HCT116 (cell line): ENCODE measurements at regions not wholly inside any gene's neighbourhood (a gene's known extent, or its start where the extent isn't known, plus 50 kb on each side); places are given as distances from the start of the nearest gene placed in this dataset.

Source experiments
- ATAC-seq: fragments of 200-7000 bp; cut with Tn5 transposase; 2 replicates; pipeline ENCODE4 v1.9.1; 2020; ENCODE audit warnings: mild to moderate bottlenecking, moderate library complexity
- BruUV-seq: library from RNA; stranded (reverse); fragments of 400-500 nt; replicated peaks from 2 replicates; lab custom pipeline; 2021; lab: Mats Ljungman, UMichigan
- CTCF ChIA-PET: fragments of 300-600 bp; sonication (Branson Sonifier 250); formaldehyde crosslinking; loops from one replicate; lab custom pipeline; 2021; ENCODE audit warnings: antibody characterized with exemption; lab: Charles Lee
- POLR2A ChIA-PET: fragments of 300-600, 350-600 bp; sonication (Branson Sonifier 250); formaldehyde crosslinking; loops from one replicate; lab custom pipeline; 2021; ENCODE audit warnings: antibody characterized with exemption; lab: Charles Lee
- RAD21 ChIA-PET, 2 experiments: fragments of 300-600 bp; sonication (Branson Sonifier 250); formaldehyde crosslinking; loops; one replicate each; lab custom pipeline; 2023; ENCODE audit warnings: low total read pairs in 2 of 2; ENCODE audit not compliant: uncharacterized antibody in 2 of 2, unreplicated experiment in 2 of 2, low non-redundant PET in 1 of 2; lab: Charles Lee
- DNase-seq: peaks from one replicate; pipeline ENCODE4 v3.0.0-alpha.2; 2010; ENCODE audit warnings: low read depth, low spot score
- H2AFZ ChIP-seq: fragments of 200-600 bp; shearing (Covaris generic), sonication (generic); 2 replicates; pipeline ENCODE4 v1.6.1; 2017; ENCODE audit warnings: low read depth, mixed run types, mixed read lengths, antibody characterized with exemption, low read length; ENCODE audit not compliant: poor library complexity, severe bottlenecking
- H3K27ac ChIP-seq: 2 replicates; pipeline ENCODE4 v1.5.1; 2012; ENCODE audit warnings: low read depth, low read length
- H3K27me3 ChIP-seq: fragments of 200-600 bp; sonication (generic); 2 replicates; pipeline ENCODE4 v1.6.1; 2016; ENCODE audit warnings: mixed run types, low read length, mixed read lengths; ENCODE audit not compliant: insufficient read depth
- H3K36me3 ChIP-seq, 2 experiments: fragments of 200-500 bp in 1 of 2; fragments of 200-600 bp in 1 of 2; sonication (Bioruptor generic) in 1 of 2; sonication (generic) in 1 of 2; 2 replicates each; pipeline versions ENCODE4 v1.5.1 to v1.6.1; 2014 to 2016; ENCODE audit warnings: low read length in 2 of 2, inconsistent platforms in 1 of 2, mixed read lengths in 1 of 2, mixed run types in 1 of 2; ENCODE audit not compliant: insufficient read depth in 2 of 2, control insufficient read depth in 1 of 2
- H3K4me1 ChIP-seq, 2 experiments: fragments of 200-600 bp in 1 of 2; sonication (generic) in 1 of 2; 2 replicates each; pipeline versions ENCODE4 v1.5.1 to v1.6.1; 2012 to 2017; ENCODE audit warnings: low read length in 2 of 2, inconsistent platforms in 1 of 2, mild to moderate bottlenecking in 1 of 2, mixed read lengths in 1 of 2, mixed run types in 1 of 2, moderate library complexity in 1 of 2; ENCODE audit not compliant: insufficient read depth in 2 of 2, control insufficient read depth in 1 of 2
- H3K4me2 ChIP-seq: fragments of 200-600 bp; sonication (generic); 2 replicates; pipeline ENCODE4 v1.6.1; 2017; ENCODE audit warnings: mixed run types, low read length, mixed read lengths
- H3K4me3 ChIP-seq, 2 experiments: fragments of 200-600 bp in 1 of 2; sonication (generic) in 1 of 2; replicated peaks in 1 of 2; 2 replicates each; pipeline ENCODE4 v1.5.1; 2011 to 2016; ENCODE audit warnings: low read length in 2 of 2, control low read depth in 1 of 2, low read depth in 1 of 2, mild to moderate bottlenecking in 1 of 2, mixed read lengths in 1 of 2, mixed run types in 1 of 2
- H3K79me2 ChIP-seq: fragments of 200-600 bp; sonication (generic); 2 replicates; pipeline ENCODE4 v1.6.1; 2017; ENCODE audit warnings: mild to moderate bottlenecking, mixed run types, low read length, moderate library complexity, mixed read lengths; ENCODE audit not compliant: insufficient read depth
- H3K9ac ChIP-seq: fragments of 200-600 bp; sonication (generic); 2 replicates; pipeline ENCODE4 v1.6.1; 2016; ENCODE audit warnings: low read length, mixed read lengths
- H3K9me2 ChIP-seq: fragments of 200-600 bp; sonication (generic), shearing (Covaris generic); 2 replicates; pipeline ENCODE4 v1.6.1; 2017; ENCODE audit warnings: mixed run types, mild to moderate bottlenecking, moderate library complexity; ENCODE audit not compliant: insufficient read depth
- H3K9me3 ChIP-seq, 2 experiments: fragments of 200-500 bp in 1 of 2; fragments of 200-600 bp in 1 of 2; sonication (Bioruptor generic) in 1 of 2; sonication (generic) in 1 of 2; 2 replicates each; pipeline ENCODE4 v1.6.1; 2014 to 2017; ENCODE audit warnings: low read length in 2 of 2, mixed read lengths in 2 of 2, inconsistent platforms in 1 of 2, low read depth in 1 of 2, mild to moderate bottlenecking in 1 of 2, mixed run types in 1 of 2, moderate library complexity in 1 of 2; ENCODE audit not compliant: control insufficient read depth in 1 of 2, insufficient read depth in 1 of 2
- H4K20me1 ChIP-seq: fragments of 200-600 bp; sonication (generic), shearing (Covaris generic); 2 replicates; pipeline ENCODE4 v1.6.1; 2017; ENCODE audit warnings: mixed run types, mild to moderate bottlenecking, moderate library complexity; ENCODE audit not compliant: insufficient read depth
- CBX3 ChIP-seq: IDR thresholded peaks from 2 replicates; pipeline ENCODE4 v1.6.1; 2012; ENCODE audit warnings: low read depth
- CEBPB ChIP-seq: IDR thresholded peaks from 2 replicates; pipeline ENCODE4 v1.6.1; 2012; ENCODE audit warnings: low read depth
- CTCF ChIP-seq, 3 experiments: fragments of 200-600 bp in 1 of 3; sonication (generic) in 1 of 3; IDR thresholded peaks in 2 of 3; conservative IDR thresholded peaks in 1 of 3; 2 replicates each; pipeline ENCODE4 v1.5.1; 2012 to 2017; ENCODE audit warnings: low read depth in 2 of 3, low read length in 2 of 3, antibody characterized with exemption in 1 of 3, borderline replicate concordance in 1 of 3, control low read depth in 1 of 3, mild to moderate bottlenecking in 1 of 3, mixed read lengths in 1 of 3, mixed run types in 1 of 3, moderate library complexity in 1 of 3; ENCODE audit not compliant: insufficient read depth in 1 of 3
- ELF1 ChIP-seq: IDR thresholded peaks from 2 replicates; pipeline ENCODE4 v1.6.1; 2012; ENCODE audit warnings: low read depth, borderline replicate concordance
- EZH2 ChIP-seq: fragments of 200-600 bp; sonication (generic); IDR thresholded peaks from 2 replicates; pipeline ENCODE4 v1.6.1; 2017; ENCODE audit warnings: antibody characterized with exemption, mixed run types
- EZH2phosphoT487 ChIP-seq: fragments of 200-600 bp; IDR thresholded peaks from 2 replicates; pipeline ENCODE4 v1.6.1; 2018; ENCODE audit warnings: antibody characterized with exemption, borderline replicate concordance
- FOSL1 ChIP-seq: IDR thresholded peaks from 2 replicates; pipeline ENCODE4 v1.6.1; 2012; ENCODE audit warnings: low read depth
- POLR2A ChIP-seq: IDR thresholded peaks from 2 replicates; pipeline ENCODE4 v1.7.0; 2011; ENCODE audit warnings: borderline replicate concordance; ENCODE audit not compliant: insufficient read depth, insufficient read length; ENCODE audit errors: extremely low read depth
- POLR2AphosphoS5 ChIP-seq: IDR thresholded peaks from 2 replicates; pipeline ENCODE4 v1.6.1; 2011; ENCODE audit warnings: mild to moderate bottlenecking, low read depth, low read length, moderate library complexity
- RAD21 ChIP-seq: IDR thresholded peaks from 2 replicates; pipeline ENCODE4 v1.6.1; 2012; ENCODE audit warnings: low read depth, mild to moderate bottlenecking
- REST ChIP-seq: IDR thresholded peaks from 2 replicates; pipeline ENCODE4 v1.6.1; 2012; ENCODE audit warnings: low read depth
- SIN3A ChIP-seq: IDR thresholded peaks from 2 replicates; pipeline ENCODE4 v1.6.1; 2012; ENCODE audit warnings: low read depth
- TCF7L2 ChIP-seq: IDR thresholded peaks from 2 replicates; pipeline ENCODE4 v1.7.0; 2011; ENCODE audit warnings: borderline replicate concordance, inconsistent platforms; ENCODE audit not compliant: insufficient read depth, insufficient read length; ENCODE audit errors: extremely low read depth
- ZFX ChIP-seq: fragments of 450-650 bp; IDR thresholded peaks from 2 replicates; pipeline ENCODE4 v1.6.1; 2017
- intact Hi-C: fragments of 100-400 bp; cut with micrococcal nuclease; formaldehyde crosslinking; loops from 2 replicates; pipeline ENCODE4 v1.10.0; 2022

GRCh38 chr9:78775211-78775610, 478.3 kb downstream of the PSAT1 start:
- Histone ChIP-seq H3K9me3 (no peaks in the 10 kb centered on the region), H3K4me3 (no peak overlapping the region), H2AFZ (no peak overlapping the region), H3K4me2 (no peak overlapping the region), H3K36me3 (no peaks in the 10 kb centered on the region), H3K9ac (no peak overlapping the region), H3K79me2 (no peaks in the 10 kb centered on the region), H3K9me2 (no peaks in the 10 kb centered on the region), H3K27ac (no peak overlapping the region), H4K20me1 (no peaks in the 10 kb centered on the region), H3K27me3 (no peaks in the 10 kb centered on the region), H3K4me1 (no peaks in the 10 kb centered on the region)
- ATAC-seq (no peak), DNase-seq (no peak)
- BruUV-seq: no TSS peak
- ChIA-PET CTCF (no interaction called here), RAD21 (no interaction called here), POLR2A (no interaction called here)
- no peak for TF ChIP-seq EZH2
- no peak for TF ChIP-seq POLR2A
- TF ChIP-seq ZFX: no peak
- TF ChIP-seq FOSL1: no peak
- TF ChIP-seq RAD21: no peak
- TF ChIP-seq CTCF (IDR thresholded peaks at IDR 0.05 in 2 of 3, conservative IDR thresholded peaks at IDR 0.05 in 1 of 3; ENCODE audit: borderline replicate concordance in 1 of 3, insufficient read depth in 1 of 3, low read depth in 2 of 3, low read length in 2 of 3): no peak
- TF ChIP-seq CEBPB: no peak
- intact Hi-C loops: loop anchor here (5.0 kb wide), 1 partner anchor 48 kb away; no protein-coding TSS in a partner anchor

- no peak overlapping the region for H3K4me2 ChIP-seq
- H3K36me3 ChIP-seq: no peaks in the 10 kb centered on the region
- ChIA-PET RAD21 (no interaction called here), CTCF (no interaction called here), POLR2A (no interaction called here)
- H4K20me1 ChIP-seq: no peaks in the 10 kb centered on the region
- H3K9ac ChIP-seq: no peak overlapping the region
- TF ChIP-seq TCF7L2 (no peak), ELF1 (no peak), SIN3A (no peak), CBX3 (no peak), REST (no peak), CEBPB (no peak), POLR2AphosphoS5 (no peak), EZH2phosphoT487 (no peak), RAD21 (no peak), ZFX (no peak), FOSL1 (no peak)
- no TSS peak for BruUV-seq
- no peaks in the 10 kb centered on the region for H3K27me3 ChIP-seq
- no peak for DNase-seq
- H2AFZ ChIP-seq: no peak overlapping the region
- no peaks in the 10 kb centered on the region for H3K79me2 ChIP-seq
- intact Hi-C loops: loop anchor here (5.0 kb wide), 1 partner anchor 48 kb away; no protein-coding TSS in a partner anchor
- no peaks in the 10 kb centered on the region for H3K9me3 ChIP-seq
- no peak overlapping the region for H3K4me3 ChIP-seq
- ATAC-seq: no peak
- no peaks in the 10 kb centered on the region for H3K9me2 ChIP-seq
- no peaks in the 10 kb centered on the region for H3K4me1 ChIP-seq
- no peak overlapping the region for H3K27ac ChIP-seq
Measured at GRCh38 chr9:78775696-78776295, 478.9 kb downstream of the PSAT1 start.
